ACC112 (cell line): ENCODE measurements at regions not wholly inside any gene's neighbourhood (a gene's known extent, or its start where the extent isn't known, plus 50 kb on each side); places are given as distances from the start of the nearest gene placed in this dataset.

Experiments
- H2AFZ ChIP-seq: fragments of 200-600 bp; sonication (generic); one replicate; pipeline ENCODE4 v1.6.0; 2017; ENCODE audit warnings: antibody characterized with exemption, low read length; ENCODE audit not compliant: unreplicated experiment
- H3K27ac ChIP-seq: fragments of 200-600 bp; sonication (generic); 2 replicates; pipeline ENCODE4 v1.5.1; 2014; ENCODE audit warnings: low read depth, mild to moderate bottlenecking, antibody characterized with exemption, low read length, moderate library complexity
- H3K27me3 ChIP-seq: fragments of 200-600 bp; sonication (generic); 2 replicates; pipeline ENCODE4 v1.6.1; 2014; ENCODE audit warnings: mild to moderate bottlenecking, antibody characterized with exemption, low read length, moderate library complexity, mixed read lengths; ENCODE audit not compliant: insufficient read depth
- H3K36me3 ChIP-seq: fragments of 200-600 bp; sonication (generic); 2 replicates; pipeline ENCODE4 v1.6.1; 2016; ENCODE audit warnings: mild to moderate bottlenecking, antibody characterized with exemption, low read length, moderate library complexity, mixed read lengths; ENCODE audit not compliant: insufficient read depth
- H3K4me1 ChIP-seq: fragments of 200-600 bp; sonication (generic); one replicate; pipeline ENCODE4 v1.6.1; 2016; ENCODE audit warnings: low read length, mixed read lengths; ENCODE audit not compliant: insufficient read depth, unreplicated experiment, control insufficient read depth
- H3K4me3 ChIP-seq: fragments of 200-600 bp; sonication (generic); 2 replicates; pipeline ENCODE4 v1.5.1; 2014; ENCODE audit warnings: mild to moderate bottlenecking, low read depth, low read length
- H3K79me2 ChIP-seq: fragments of 200-600 bp; sonication (generic); one replicate; pipeline ENCODE4 v1.6.0; 2016; ENCODE audit warnings: low read length; ENCODE audit not compliant: control insufficient read depth, unreplicated experiment, insufficient read depth

DNA sequence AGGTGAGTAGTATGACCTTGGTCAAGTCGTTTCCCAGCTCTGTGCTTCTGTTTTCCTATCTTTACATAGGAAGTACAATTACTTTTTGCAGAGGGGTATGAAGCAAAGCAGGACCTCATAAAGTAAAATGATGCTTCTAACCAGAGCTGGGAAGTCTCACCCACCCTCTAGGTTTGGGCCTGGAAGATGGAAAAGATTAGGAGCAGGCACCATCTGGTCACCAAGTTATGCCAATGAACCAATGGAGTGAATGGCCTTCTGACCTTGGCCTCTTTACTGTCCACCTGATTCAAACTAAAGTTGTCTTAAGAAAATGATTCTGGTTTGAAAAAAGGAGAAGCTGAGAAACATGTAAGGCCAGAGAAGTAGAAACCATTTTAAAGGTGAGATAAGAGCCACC is 68.9 kb upstream of the CTNNBL1 start:
- no peak overlapping the region for H2AFZ ChIP-seq
- no peak overlapping the region for H3K4me3 ChIP-seq
- H3K27me3 ChIP-seq = peaks cover 93% of the 10 kb centered on the region
- H3K4me1 ChIP-seq = no peaks in the 10 kb centered on the region
- H3K79me2 ChIP-seq = no peaks in the 10 kb centered on the region
- no peaks in the 10 kb centered on the region for H3K36me3 ChIP-seq
- H3K27ac ChIP-seq = no peak overlapping the region

DNA sequence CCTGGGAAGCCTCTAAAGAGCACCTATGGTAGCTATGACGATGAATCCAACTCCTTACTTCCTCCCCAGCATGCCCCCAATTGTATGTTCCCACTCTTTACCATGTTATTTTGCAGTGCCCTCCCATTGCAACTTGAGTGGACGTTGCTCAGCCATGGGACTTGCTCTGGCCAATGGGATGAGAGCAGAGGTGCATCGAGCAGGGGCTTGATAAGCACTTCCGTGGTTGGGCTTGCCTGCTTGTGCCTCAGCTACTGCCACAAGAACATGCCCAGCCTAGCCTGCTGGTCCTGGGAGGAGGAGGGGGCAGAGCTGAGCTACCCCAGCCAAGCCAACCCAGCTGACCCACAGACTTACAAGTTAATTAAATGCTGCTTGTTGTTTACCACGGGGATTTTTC is 71.1 kb upstream of the CTNNBL1 start:
- Histone ChIP-seq H3K27me3 (peaks cover 90% of the 10 kb centered on the region), H3K27ac (no peak overlapping the region), H3K4me1 (no peaks in the 10 kb centered on the region), H3K4me3 (no peak overlapping the region), H3K79me2 (no peaks in the 10 kb centered on the region), H3K36me3 (no peaks in the 10 kb centered on the region), H2AFZ (no peak overlapping the region)

DNA sequence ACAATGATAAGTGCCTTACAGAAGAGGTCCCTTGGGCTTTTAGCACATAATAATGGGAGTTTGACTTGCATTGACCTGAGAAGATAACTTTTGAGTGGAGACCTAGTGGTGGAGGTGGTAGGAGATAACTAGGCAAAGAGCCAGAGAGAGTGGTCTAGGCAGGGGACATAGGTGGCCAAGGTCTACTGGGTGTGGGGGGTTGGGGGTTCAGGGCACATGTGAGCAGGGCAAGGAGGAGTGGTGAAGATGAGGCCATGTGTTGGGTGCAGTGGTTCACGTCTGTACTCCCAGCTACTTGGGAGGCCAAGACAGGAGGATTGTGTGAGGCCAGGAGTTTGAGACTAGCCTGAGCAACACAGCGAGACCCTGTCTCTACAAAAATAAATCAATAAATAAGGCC is 74.3 kb upstream of the CTNNBL1 start:
- no peak overlapping the region for H3K4me3 ChIP-seq
- no peak overlapping the region for H3K27ac ChIP-seq
- H3K4me1 ChIP-seq = no peaks in the 10 kb centered on the region
- H3K79me2 ChIP-seq = no peaks in the 10 kb centered on the region
- no peak overlapping the region for H2AFZ ChIP-seq
- H3K36me3 ChIP-seq = no peaks in the 10 kb centered on the region
- peaks cover 76% of the 10 kb centered on the region for H3K27me3 ChIP-seq

DNA sequence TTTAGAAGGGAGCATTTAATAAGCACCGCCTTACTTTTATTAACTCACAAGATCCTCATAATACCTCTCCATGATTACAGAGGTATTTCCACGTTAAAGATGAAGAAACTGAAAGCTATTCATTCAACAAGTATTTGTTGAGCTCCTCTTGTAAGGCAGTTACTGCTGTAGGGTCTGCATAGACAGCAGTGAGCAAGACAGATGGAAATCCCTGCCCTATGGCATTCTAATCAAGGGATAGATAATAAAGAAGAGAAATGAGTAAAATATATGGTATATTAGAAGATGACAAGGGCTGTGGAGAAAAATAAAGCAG is 77.8 kb upstream of the CTNNBL1 start:
- Histone ChIP-seq H3K27me3 (peaks cover 58% of the 10 kb centered on the region), H3K4me1 (no peaks in the 10 kb centered on the region)

DNA sequence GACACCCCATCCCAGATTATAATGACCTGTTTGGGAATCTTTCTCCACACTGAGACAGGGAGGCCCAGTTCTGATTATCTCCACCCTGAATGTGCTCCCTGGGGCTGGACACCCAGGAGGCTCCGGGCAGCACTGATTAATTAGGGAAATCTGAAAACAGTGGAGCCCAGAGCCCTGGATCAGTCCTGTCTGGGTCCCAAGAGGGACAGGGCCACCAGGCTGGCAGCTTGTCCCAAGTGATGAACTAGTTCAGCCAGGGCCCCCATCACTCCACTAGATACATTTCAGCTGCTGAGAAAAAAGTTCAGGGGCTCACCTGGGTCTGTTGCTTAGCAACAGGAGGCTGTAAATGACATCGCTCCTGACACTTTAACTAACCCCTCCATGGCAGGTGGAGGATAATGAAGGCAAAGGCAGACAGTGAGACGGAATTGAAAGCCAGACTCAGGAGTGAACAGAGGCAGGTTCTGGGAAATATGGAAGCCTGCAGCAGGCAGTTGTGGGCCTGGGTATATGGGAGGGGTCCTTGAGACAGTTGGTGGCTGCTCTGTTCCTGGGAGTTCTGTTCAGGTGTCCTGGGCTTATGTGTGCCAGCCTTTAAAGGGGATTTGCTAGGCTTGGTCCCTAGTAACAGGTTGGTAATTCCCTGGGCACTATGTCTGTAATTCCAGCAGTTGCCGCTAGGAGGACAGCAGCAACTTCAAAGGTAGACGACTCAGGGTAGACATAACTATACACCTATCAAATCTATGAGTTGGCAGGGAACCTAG is 78.3 kb upstream of the CTNNBL1 start:
- Histone ChIP-seq H3K4me1 (no peaks in the 10 kb centered on the region), H3K27ac (no peak overlapping the region), H3K79me2 (no peaks in the 10 kb centered on the region), H3K4me3 (no peak overlapping the region), H3K36me3 (no peaks in the 10 kb centered on the region), H3K27me3 (peaks cover 53% of the 10 kb centered on the region), H2AFZ (no peak overlapping the region)

More for the DNA sequence above, 77.8 kb upstream of the CTNNBL1 start:
- Histone ChIP-seq H2AFZ (no peak overlapping the region), H3K36me3 (no peaks in the 10 kb centered on the region), H3K4me3 (no peak overlapping the region), H3K79me2 (no peaks in the 10 kb centered on the region), H3K27ac (no peak overlapping the region)

DNA sequence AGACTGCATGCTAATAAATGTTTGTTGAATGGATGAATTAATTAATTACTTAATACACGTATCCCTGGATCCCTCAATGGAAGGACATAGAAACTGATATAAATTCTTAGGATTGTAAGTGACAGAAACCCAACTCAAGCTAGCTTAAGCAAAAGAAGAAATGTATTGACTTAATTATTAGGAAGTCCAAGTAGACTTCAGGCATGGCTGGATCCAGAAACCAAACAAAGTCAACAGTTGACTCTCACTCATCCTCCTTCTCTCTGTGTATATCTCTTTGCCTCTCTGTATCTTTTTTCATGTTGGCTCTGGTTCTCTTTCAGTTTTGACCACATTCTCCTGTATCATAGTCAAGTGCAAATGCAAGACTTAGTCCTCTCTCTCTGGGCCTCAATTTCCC is 82.0 kb upstream of the CTNNBL1 start:
- H3K4me1 ChIP-seq = no peaks in the 10 kb centered on the region
- H3K36me3 ChIP-seq = no peaks in the 10 kb centered on the region
- H3K79me2 ChIP-seq = no peaks in the 10 kb centered on the region
- H3K27me3 ChIP-seq = peaks cover 43% of the 10 kb centered on the region
- H3K4me3 ChIP-seq = no peak overlapping the region
- H2AFZ ChIP-seq = no peak overlapping the region
- no peak overlapping the region for H3K27ac ChIP-seq

DNA sequence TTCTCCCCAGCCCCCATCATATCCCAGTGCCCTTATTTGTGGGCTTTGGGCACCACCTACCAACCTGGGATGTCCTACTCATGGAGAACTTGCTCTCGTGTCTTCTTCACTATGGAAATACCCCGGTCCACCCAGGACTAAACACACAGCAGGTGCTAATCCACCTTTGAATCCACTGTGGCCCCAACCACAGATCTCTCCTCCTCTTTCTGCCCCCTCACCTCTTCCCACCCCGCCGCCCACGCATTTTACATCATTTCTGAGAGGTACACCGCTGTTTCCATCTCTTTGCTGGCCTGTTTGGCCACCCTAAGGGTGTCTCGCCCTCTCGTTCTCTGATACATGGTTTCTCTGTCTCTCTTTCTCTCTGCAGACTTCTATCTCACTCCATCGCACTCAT is 82.5 kb upstream of the CTNNBL1 start:
- Histone ChIP-seq H3K4me1 (no peaks in the 10 kb centered on the region), H3K79me2 (no peaks in the 10 kb centered on the region), H2AFZ (no peak overlapping the region), H3K36me3 (no peaks in the 10 kb centered on the region), H3K27me3 (peaks cover 46% of the 10 kb centered on the region), H3K27ac (no peak overlapping the region), H3K4me3 (no peak overlapping the region)

DNA sequence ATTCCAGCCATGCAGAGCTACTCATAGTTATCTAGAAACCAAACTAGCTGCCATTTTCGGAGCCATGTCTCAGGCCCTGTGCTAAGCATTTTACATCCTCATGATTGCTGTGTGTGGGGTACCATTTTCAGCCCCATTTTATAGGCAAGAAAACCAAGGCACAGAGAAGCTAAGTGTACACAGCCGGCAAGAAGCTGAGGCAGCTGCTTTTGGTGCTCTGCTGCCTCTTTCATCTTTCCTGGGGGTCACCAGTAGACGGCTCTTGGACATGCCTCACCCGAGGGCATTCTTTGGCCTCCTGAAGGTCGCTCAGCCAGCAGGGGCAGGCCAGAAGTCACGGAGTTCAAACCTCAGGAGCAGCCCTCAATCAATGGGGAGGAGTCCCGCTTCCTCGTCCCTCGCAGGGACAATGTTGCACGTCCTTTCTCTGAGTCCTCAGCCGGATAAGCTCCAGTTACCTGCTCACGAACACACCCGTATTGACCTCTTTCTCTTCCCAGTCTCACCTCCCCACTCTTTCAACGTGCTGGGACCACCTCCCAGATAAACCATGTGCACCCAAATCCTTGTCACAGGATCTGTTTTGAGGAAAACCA is 82.6 kb upstream of the BLCAP start:
- H3K27me3 ChIP-seq = peaks cover 50% of the 10 kb centered on the region
- no peak overlapping the region for H3K27ac ChIP-seq
- H3K79me2 ChIP-seq = no peaks in the 10 kb centered on the region
- no peaks in the 10 kb centered on the region for H3K36me3 ChIP-seq
- H3K4me1 ChIP-seq = no peaks in the 10 kb centered on the region
- H2AFZ ChIP-seq = no peak overlapping the region
- H3K4me3 ChIP-seq = no peak overlapping the region

DNA sequence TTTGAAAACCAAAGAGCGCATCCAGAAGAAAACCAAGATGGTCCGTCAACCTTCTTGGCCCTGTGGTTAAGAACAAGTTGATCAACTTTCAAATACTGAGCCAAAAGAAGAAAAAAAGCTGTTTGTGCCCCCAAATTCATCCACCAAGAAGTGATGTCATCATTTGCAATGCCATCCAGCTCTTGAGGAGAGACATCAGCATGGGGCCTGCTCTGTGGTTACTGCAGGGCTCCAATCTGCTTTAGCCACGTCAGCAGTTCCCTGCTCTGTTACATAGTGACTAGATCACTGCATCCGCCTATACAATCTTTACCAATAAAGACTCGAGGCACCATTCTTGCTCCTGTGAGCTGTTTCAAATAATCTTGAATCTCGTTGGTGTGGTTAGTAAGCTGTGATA is 75.0 kb upstream of the BLCAP start:
- H3K27ac ChIP-seq = no peak overlapping the region
- no peak overlapping the region for H3K4me3 ChIP-seq
- H2AFZ ChIP-seq = no peak overlapping the region
- H3K79me2 ChIP-seq = no peaks in the 10 kb centered on the region
- H3K36me3 ChIP-seq = no peaks in the 10 kb centered on the region
- H3K27me3 ChIP-seq = peaks cover 66% of the 10 kb centered on the region
- peaks cover 14% of the 10 kb centered on the region for H3K4me1 ChIP-seq

DNA sequence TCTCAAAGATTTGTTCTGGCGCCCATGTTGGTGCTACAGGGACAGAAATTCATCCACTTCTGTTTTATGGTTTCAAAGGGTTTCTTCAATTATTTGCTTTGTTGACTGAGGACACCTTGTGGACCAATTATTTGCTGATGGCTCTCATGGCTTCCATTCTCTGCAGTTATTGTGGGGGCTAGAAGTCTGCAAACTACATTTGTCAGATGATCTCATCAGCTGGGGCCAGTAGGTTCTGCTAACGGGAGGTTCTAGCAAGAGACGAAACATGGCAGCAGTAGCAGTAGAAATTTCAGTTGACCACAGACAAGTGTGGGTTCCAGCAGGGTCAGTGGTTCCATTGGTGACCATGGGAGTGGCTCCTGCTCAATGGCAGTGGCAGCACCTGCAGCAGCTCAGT is 72.8 kb upstream of the BLCAP start:
- H3K27ac ChIP-seq = no peak overlapping the region
- H3K4me3 ChIP-seq = no peak overlapping the region
- peaks cover 14% of the 10 kb centered on the region for H3K4me1 ChIP-seq
- H2AFZ ChIP-seq = no peak overlapping the region
- no peaks in the 10 kb centered on the region for H3K79me2 ChIP-seq
- H3K36me3 ChIP-seq = no peaks in the 10 kb centered on the region
- peaks cover 64% of the 10 kb centered on the region for H3K27me3 ChIP-seq

DNA sequence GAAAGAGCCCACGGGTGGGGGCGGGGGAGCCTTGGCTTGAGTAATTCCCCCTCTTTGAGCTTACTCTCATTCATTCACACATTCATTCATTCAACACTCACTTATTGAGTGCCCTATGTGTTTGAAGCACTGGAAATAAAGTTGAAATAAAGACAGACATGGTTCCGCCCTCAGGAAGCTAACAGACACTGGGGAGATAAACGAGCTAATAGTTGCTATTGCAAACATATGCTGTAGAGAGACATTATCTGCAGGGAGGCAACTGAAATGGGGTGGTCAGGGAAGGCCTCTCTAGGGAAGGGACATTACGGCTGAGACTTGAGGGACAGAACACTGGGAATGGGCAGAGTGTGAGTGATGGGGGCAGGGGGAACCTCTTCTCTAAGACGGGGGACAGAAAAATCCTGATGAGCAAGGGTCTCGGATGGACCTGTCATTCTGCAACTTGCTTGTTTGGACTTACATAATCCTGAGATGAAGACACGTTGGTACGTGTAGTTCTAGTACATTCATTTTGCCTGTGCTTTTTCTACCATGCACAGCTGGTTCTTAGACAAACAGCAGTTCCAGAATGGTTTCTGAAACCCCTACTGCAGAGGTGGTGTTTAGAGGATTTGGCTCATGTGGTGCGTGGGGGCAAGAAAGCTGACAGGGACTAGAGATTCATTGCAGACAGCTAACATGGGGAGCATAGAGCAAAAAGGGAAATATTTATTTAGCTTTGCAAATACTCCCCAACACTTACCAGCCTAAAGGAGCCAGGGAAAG is 71.1 kb upstream of the BLCAP start:
- peaks cover 52% of the 10 kb centered on the region for H3K27me3 ChIP-seq
- H2AFZ ChIP-seq = no peak overlapping the region
- H3K79me2 ChIP-seq = no peaks in the 10 kb centered on the region
- no peak overlapping the region for H3K4me3 ChIP-seq
- no peaks in the 10 kb centered on the region for H3K36me3 ChIP-seq
- H3K27ac ChIP-seq = no peak overlapping the region
- peaks cover 14% of the 10 kb centered on the region for H3K4me1 ChIP-seq
